ENCODE measurements at regions not wholly inside any gene's neighbourhood (a gene's known extent, or its start where the extent isn't known, plus 50 kb on each side); places are given as distances from the start of the nearest gene placed in this dataset.
"Not testable (repeated sequence)": the region's sequence is repeated elsewhere in the genome, so short reads cannot be mapped to it uniquely, and the experiment has no call there.

DNA sequence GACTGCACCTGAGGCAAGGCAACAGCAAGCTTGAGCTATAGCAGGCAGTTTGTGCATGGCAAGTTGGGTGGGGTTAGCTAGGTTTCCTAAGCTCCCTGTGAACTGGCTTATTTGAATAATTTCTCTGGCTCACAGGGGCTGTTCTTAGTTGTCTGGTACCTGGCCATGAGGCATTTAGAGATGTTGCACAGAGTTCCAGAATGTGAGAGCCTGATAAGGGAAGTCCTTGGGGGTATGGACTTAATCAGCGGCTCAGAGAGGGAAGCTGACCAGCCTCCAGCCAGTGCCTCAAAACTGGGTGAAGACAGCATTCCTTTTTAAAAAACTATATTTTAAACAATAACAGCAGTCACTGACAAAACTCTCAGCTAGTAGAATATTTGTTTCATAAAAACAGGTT is 307.4 kb downstream of the FZD1 start:
- peak; percentile 91 for DNase-seq

DNA sequence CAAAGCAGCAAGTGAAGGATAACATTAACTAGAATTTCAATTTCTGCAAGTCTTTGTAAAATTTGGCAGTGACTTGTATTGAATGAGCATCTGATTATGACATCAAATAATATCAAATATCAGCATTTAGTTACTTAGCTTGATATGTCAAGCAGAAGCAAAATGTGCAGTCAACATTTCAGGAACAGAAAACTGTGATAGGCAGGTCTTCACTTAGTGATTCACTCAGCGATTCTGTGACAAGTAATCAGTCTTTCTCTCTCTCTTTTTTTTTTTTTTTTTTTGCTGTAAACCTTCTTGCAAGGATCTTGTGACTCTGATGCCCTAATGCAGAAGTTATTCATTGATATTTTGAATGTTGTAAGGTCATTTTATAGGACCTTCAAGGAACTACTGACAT is 307.1 kb downstream of the MTERF1 start:
- DNase-seq: no peak

DNA sequence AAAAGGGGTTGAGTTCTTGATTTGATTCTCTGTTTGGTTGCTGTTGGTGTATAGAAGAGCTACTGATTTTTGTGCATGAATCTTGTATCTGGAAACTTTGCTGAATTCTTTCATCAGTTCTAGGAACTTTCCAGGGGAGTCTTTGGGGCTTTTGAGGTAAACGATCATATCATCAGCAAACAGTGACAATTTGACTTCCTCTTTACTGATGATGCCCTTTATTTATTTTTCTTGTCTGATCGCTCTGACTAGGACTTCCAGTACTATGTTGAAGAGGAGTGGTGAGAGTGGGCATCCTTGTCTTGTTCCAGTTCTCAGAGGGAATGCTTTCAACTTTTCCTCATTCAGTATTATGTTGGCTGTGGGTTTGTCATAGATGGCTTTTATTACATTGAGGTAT is 304.0 kb downstream of the MTERF1 start:
- not testable (repeated sequence) for DNase-seq

DNA sequence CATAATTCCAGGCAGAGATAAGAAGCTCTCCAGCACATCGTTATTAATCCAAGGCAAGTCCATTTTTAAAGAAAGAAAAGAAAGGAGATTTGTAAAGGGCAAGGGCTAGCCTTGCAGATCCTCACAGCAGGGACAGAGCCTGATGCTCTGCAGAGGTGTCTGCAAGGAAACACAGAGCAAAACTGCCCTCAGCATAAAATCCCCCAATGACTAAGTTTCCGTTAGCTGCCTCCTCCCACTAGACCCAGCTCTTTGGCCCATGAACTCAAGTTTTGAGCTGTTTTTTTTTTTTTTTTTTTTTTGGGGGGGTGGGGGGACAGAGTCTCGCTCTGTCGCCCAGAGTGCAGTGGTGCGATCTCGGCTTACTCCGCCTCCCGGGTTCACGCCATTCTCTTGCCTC is 300.7 kb downstream of the MTERF1 start:
- no peak for DNase-seq

DNA sequence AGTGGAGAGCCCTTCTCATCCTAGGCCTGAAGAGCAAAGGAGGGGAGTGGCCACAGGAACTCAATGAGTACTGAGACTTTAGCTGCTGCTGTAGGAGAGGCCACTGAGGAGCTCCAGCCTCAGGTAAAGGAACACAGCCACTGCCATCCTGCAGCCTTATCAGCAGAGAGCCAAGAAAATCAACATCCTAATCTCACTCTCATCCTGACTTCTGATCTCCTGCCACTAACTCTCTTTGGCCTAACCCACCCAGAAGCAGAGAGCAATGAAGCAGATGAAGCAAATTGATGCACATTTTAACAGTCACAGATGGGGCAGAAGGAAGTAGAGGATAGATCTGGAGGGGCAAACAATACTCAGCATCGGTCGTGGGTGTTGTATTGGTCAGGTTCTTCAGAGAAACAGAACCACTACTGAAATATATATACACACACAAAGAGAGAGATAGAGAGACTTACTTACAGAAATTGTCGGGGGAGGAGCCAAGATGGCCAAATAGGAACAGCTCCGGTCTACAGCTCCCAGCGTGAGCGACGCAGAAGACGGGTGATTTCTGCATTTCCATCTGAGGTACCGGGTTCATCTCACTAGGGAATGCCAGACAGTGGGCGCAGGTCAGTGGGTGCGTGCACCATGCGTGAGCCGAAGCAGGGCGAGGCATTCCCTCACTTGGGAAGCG is 297.6 kb downstream of the MTERF1 start:
- no peak for DNase-seq

DNA sequence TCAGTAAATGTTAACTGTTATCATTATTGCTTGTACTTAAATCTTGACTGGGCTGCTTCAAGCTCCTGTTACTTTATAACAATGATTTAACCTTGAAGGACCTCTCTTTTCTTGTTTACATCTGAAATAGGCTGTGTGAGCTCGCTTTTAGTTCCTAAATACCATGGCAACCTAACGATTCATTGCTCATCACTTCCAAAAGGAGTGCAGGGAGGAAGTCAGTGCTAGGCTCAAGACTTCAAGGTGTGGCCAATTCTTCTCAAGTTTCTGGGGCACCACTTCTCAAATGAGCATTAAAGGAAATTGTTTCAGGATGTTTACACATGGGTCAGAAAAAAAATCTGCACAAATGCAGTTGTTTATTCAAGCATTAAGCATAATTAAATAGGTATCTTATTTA is 284.2 kb downstream of the MTERF1 start:
- DNase-seq: no peak

DNA sequence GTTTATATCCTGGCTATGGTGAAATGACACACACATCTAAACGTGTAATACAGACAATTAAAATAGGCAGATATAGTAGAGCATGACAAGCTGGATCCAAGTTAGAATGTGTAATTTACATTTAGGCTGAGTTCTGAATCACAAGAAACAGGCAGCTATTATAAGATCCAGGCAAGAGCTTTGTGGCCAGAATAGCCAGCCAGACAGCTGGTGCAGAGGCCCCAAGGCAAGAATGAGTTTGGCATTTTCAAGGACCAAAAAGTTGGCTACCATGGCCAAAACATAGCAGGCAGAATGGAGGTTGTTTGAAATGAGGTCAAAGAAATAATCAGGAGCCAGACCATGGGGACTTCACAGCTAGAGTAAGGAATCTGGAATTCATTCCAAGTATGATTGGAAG is 281.7 kb downstream of the MTERF1 start:
- no peak for DNase-seq

DNA sequence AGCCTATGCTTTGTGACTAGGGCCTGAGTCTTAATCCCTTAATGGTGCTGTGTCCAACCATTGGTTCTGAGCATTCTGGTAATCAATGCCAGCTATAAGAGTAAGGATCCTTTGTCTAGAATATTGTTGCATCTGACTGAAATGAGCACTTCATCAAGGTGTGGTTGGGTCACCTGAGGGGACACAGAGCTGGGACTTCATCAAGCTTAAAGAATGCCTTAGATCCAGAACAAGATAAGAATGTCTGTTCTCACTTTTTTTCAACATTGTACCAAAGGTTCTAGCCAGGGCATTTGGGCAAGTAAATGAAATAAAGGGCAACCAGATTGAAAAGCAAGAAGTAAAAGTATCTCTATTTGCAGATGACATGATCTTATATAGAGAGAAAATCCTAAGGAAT is 280.4 kb downstream of the MTERF1 start:
- DNase-seq: no peak

DNA sequence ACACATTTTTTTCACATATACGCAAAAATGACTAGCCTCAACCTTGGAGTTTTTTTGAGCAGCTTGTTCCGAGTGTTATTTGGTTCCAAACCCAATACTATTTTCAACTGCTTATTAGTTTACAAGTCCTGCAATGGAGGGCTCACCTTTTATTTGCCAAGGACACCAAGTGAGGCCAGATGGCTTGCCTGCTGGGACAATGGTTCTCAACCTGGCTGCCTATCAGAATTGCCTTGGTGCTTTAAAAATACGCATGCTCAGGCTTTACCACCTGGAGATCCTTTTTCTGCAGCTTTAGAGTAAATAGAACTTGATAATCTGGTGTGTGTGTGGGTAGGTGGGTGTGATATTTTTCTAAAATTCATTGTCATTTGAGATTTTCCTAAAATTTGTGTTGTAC is 276.8 kb downstream of the MTERF1 start:
- no peak for DNase-seq

DNA sequence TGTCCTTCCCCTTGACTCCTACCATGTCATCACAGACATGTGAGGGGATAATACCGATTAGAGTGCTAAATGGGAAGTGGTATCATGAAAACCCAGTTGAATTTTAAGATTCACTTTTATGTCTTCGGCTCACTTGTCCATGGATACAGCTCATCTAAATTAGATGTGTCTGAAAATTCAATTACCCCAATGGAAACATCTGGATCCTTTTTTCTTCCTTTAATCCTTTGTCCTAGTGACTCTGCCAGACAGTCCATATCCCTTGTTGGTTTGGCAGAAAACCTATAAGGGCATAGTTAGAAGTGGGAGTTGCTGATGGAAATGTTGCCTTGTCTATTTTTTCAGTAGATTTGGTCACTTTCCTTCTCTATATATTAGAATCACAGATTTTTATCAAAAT is 271.9 kb downstream of the MTERF1 start:
- DNase-seq: no peak

DNA sequence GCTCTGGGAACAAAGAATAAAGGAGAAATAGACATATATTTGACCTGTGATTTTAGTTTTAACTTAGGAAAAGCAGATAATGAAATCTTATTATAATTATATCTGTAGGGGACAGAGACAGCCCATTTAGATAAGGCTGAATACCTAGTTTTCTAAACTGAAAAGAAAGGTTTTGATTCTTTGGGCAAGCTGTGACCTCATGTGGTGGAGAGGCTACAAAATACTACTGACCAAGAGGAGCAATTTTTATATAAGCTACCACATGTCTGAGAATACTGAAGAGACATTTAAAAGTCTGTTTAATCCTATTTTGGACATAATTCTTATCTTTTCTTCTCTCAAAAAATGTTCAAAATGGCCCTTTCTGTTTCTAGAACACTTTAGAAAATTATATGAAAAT is 271.0 kb downstream of the MTERF1 start:
- DNase-seq: no peak

DNA sequence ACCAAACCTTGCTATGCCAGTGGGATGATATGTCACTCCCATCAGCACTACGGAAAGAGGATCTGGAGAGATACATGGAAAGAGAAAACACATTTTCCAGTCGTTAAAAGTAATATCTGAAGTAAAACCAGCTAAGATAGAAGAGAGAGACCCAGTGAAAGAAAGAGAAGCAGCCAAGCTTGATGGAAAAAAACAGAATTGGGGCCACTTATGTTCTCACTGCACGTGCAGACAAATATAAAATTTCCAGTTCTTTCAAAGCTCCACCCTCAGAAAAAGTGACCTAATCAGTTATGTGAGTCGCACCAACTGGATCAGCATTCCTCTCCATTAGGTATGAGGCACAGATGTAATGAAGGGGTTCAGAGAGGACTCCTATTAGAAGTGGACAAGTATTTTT is 266.1 kb downstream of the MTERF1 start:
- DNase-seq: no peak

DNA sequence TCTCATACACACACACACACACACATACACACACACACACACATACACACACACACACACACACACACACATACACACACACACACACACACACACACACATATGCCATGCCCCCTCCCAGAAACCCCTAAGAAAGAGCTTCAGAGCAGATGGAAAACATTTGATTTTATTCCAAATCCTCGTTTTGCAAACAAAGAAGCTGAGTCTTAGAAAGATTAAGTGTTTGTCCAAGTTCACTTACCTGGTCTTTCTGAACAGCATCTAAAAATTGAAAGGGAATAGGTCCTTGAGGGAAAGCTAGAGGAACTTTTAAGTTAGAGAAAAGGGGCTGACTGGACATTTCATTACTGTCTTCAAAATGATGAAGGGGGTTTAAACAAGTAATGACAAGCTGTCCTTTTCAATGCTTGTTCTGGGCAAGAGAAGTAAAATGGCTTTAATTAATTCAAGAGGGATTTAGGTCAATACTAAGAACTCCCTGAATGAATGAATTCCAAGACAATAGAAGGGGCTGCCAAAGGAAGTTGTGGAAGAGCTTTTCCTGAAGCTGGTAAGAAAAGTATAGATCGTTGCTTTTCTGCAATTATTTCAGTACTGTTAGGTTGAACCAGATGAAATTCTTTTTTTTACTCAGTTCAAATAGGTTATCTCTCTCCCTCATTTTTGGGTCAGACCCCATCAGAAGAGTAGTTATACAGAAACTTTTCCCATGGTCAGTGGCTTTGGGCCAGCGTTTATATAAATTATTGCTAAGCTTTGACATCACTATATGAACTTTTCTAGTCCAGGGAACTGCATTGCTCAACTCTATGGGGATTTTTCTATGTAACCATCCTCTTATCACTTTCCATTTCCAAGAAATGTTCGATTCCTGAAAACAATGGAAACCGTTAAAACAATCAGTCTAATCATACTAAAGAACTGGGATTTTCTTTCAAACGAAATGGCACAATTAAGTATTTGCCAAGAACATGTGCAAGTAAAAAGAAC is 261.4 kb downstream of the MTERF1 start:
- DNase-seq: no peak

DNA sequence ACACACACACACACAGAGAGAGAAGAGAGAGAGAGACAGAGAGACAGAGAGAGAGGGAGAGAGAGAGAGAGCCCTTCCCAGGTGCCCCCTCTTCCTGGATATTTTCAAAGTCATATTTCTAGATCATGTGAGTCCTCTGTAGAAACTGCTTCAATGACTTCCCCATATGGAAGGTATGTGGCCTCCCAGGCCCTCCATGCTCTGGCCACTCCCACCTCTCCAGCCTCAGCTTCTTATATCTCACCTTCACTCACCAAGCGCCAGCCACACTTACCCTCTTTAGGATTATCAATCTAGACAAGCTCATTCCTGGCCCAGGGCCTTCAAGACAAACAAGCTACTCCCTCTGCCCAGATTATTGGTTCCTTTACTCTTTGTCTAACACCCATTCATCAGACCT is 259.7 kb downstream of the MTERF1 start:
- DNase-seq: no peak

DNA sequence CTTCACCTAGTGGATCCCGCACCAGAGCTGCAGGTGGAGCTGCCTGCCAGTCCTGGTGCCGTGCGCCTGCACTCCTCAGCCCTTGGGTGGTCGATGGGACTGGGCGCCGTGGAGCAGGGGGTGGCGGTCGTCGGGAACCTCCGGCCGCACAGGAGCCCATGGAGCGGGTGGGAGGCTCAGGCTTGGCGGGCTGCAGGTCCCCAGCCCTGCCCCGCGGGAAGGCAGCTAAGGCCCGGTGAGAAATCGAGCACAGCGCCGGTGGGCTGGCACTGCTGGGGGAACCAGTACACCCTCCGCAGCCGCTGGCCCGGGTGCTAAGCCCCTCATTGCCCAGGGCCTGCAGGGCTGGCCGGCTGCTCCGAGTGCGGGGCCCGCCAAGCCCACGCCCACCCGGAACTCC is 253.2 kb downstream of the MTERF1 start:
- not testable (repeated sequence) for DNase-seq

DNA sequence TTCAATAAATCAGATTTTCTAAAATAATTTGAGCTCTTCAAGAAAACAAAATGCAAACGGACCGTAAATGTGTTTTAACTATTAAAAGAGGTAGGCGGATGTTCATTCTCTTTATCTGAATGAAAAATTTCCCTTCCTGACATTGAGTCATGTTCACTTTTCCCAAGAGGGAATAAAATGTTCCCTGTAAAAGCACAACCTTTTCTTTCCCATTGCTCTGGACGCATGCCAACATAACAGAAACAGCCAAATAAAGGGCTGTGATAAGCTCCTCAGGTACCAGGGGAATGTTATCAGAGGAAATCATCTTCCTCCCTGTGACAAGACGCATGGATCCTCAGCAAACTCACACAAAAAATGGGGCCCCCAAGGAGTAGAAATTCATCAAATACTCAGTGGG is 251.8 kb downstream of the MTERF1 start:
- DNase-seq: no peak

DNA sequence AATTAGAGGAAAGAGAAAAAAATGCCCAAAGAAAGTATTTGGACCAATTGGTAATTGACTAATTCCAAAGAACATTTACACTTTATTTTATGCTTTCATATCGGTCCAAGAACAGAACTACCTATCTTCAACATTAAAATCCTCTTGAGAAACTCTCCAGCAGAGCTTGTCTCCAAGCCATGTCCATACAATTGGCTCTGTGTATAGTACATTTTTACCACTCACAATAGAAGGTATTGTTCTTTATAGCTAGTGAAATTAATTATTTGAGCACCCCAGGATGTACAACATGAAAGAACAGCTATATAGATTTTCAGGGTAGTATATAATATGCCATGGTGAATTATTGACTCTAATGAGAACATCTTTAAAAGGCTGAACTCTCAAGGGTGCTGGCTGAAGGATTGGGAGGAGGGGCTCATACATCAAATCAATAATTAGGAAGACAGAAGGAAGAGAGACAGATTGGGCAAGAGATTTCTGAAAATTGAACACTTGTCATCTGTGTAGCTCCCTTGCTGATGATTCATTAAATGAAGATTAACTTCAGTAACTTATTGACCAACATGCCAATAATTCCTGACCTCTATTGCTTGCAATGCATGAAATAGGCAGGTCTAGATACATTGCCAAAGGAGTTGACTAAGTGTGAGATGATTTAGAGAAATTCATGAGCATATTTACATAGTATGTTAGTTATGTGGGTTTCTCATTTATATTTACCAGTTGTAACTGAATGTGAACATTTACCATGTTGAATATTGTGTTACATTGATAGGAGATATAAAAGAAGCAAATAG is 249.7 kb downstream of the MTERF1 start:
- no peak for DNase-seq

DNA sequence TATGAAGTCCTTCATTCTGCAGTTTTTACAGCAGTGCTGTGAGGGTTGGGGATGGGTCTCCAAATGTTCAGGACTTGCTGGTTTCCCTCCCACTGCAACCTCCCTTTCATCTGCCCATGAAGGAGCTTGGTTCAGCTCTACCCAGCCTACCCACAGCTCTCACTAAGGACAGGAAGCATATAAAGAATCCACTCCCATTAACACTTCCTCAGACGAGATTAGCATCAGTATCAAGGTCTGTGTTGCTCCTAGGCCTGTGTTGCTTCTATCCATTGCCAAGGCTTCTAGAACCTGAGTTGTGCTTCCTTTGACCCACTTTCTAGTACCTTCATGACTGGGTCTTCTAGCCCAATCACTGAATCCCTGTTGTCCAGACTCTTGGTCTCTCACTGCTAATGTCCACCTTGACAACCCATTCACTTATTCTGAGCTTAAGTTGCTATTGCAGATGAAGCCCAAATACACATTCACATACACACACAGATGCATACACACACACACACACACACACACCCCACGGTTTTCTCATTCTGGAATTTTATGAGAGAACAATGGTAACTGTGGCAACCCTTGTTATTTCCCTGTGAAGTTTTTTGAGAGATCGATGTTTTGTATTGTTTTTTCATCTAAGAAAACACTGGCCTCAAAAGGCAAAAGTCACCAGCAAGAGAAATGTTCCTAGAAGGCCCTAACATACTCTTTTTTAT is 248.1 kb downstream of the MTERF1 start:
- DNase-seq: no peak

DNA sequence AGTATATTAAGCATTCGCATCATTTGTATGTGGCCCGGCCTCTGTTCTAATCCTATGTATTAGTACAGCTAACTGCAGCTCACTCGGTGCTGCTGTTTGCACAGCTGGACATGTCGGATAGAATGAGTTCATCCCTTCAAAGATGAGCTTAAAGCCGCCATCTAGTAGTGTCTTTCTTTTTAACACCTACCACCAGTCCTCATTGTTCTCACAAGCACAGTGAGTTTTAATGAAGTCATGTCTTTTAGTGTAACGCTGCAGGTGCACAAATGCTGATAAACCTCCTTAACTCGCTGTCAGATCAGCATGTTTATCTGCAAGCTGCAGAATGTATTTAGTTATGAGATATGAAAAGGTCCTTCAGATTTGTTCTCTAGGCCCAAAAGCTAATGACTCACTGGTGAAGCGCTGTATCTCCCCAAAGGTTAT is 247.5 kb downstream of the MTERF1 start:
- DNase-seq: no peak

DNA sequence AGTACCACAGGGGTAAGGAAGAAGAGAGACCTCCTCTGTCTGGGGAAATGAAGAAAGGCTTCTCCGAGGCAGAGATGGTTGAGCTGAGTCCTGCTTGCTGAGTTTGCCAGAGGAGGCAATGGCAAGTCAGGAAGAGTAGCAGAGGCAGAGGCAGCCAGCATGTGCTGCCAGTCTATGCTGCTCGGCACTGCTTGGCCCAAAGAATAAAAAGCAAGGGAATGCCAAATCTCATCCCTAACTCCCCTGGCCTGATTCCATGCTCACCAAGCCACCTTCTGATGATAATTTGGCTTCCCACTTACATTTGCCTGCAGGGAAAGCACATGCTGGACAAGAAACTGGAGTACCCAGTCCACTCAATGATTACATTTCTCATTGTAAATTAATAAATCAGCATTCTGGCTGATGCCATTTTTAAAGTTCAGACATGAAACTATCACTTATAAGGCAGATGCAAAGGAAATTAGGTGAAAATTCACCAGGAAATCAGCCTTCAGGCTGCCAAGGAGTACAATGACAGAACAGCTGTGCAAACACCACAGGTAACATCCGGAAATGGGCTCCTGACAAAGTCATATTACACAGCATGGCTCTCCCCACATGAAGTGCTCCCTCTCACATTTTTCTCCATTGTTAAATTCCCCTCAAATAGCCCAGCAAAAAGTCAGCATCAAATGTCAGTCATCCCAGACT is 245.9 kb downstream of the MTERF1 start:
- no peak for DNase-seq

DNA sequence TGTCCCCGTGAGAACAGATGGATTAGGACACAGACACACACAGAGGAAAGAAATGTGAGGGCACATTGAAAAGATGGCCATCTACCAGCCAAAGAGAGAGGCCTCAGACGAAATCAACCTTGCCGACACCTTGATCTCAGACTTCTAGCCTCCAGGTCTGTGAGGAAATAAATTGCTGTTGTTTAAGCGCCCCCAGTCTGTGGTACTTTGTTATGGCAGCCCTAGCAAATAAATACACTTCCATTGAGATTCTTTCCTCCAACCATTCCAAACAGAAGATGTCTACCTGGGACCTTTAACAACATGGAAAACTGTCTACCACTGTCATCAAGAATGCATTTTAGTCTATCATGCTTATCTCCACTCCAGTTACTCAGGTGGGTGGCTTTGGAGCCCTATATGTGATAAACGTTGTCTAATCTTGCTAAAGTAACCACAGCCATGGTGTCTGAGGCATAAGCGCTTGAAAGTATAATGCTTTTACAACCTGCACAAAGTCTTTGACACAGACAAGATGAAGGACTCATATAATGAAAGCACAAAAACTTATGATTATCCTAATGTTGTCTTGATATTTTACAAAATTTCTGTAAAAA is 244.3 kb downstream of the MTERF1 start:
- DNase-seq: peak; percentile 79

DNA sequence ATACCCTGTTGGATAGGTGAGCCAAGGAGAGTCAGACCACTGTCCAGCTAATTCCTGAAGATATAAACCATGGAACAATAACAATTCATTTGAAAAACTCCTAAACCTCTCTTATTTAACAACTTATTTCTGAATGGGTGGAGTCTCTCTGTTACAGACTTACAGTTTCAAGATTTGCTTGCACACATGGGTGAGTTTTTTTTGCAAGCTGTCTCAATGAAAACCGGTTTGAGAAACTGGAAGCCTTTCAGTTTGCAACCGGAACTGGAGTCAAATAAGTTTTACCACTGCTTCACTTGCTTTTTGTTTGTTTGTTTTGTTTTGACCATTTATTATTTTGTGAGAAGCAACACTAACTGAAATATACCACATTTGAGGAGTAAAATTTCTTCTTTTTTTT is 243.8 kb downstream of the MTERF1 start:
- DNase-seq: no peak

All from NCI-H526 treated with DMSO at 0.1 percent for 48 hours (cell line).